ENCODE measurements at regions not wholly inside any gene's neighbourhood (a gene's known extent, or its start where the extent isn't known, plus 50 kb on each side); places are given as distances from the start of the nearest gene placed in this dataset.

DNA sequence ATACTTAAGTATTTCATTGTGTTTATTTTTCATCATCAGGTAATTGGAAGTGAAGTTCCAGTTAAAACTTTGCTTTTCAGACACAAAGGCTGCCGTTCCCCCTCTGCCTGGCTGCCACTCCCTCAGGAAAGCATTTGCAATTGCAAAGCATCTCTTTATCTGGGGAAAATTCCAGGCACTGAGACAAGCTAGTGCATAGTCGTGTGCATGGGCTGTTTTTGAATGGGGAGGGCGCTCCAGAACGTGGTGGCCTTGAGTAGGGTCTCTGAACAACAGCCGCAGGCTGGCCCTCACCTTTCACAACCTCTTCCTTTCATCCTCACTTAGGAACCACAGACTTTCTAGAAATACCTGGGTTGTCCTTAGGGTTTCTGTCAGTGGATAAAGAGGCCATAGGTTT lies 285.1 kb upstream of the ADAMTS16 start:
- DNase-seq (ENCODE audit: low read depth in 1 of 2, low spot score in 2 of 2), result no peak
- H3K27me3 ChIP-seq (replicated peaks), result no peaks in the 10 kb centered on the region
- no peaks in the 10 kb centered on the region for H3K9me3 ChIP-seq (replicated peaks)
- no peak overlapping the region for H3K27ac ChIP-seq
- H3K4me3 ChIP-seq, result no peak overlapping the region
- no peaks in the 10 kb centered on the region for H3K4me1 ChIP-seq (replicated peaks)
- no peaks in the 10 kb centered on the region for H3K36me3 ChIP-seq

DNA sequence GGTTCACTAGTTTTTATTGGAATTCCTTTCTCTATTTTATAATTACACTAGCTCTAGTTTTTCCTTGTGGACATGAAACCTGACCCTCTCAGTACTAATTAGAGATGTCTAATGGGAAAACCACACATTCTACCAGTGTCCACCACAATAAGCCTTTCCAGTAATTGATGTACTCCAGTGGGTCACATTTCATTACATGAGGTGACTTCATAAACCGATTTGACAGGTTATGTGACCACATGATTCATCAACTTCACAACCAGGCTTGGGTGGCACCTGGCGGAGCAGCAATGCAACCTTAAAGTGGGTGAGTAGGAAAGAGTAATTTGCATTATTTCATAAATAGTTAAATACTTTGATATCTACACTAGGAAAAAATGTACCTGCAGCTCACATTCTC lies 284.2 kb upstream of the ADAMTS16 start:
- Histone ChIP-seq H3K36me3 (no peaks in the 10 kb centered on the region), H3K4me1 (replicated peaks) (no peaks in the 10 kb centered on the region), H3K27ac (no peak overlapping the region), H3K27me3 (replicated peaks) (no peaks in the 10 kb centered on the region), H3K4me3 (no peak overlapping the region), H3K9me3 (replicated peaks) (no peaks in the 10 kb centered on the region)
- no peak for DNase-seq (ENCODE audit: low read depth in 1 of 2, low spot score in 2 of 2)

DNA sequence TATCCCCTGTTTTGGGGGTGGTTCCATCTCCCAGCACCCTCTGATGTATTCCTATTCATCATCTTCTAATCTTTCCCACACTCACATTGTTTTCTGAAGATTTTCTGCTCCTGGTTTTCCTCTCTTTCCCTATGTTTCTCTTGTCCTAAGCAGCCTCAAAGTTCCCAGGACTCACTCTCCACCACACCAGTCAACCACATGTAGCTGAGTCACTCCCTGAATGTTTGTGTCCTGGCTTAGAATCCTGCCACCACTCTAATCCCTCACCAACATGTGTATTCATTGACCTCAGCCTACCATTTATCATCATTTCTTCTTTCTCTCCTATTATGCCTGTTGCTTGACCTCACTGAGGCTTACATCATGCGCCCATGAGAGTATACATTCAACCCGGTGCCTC lies 282.4 kb upstream of the ADAMTS16 start:
- Histone ChIP-seq H3K4me1 (replicated peaks) (no peaks in the 10 kb centered on the region), H3K27ac (no peak overlapping the region), H3K4me3 (no peak overlapping the region), H3K9me3 (replicated peaks) (no peaks in the 10 kb centered on the region), H3K27me3 (replicated peaks) (no peaks in the 10 kb centered on the region), H3K36me3 (no peaks in the 10 kb centered on the region)
- no peak for DNase-seq (ENCODE audit: low read depth in 1 of 2, low spot score in 2 of 2)

DNA sequence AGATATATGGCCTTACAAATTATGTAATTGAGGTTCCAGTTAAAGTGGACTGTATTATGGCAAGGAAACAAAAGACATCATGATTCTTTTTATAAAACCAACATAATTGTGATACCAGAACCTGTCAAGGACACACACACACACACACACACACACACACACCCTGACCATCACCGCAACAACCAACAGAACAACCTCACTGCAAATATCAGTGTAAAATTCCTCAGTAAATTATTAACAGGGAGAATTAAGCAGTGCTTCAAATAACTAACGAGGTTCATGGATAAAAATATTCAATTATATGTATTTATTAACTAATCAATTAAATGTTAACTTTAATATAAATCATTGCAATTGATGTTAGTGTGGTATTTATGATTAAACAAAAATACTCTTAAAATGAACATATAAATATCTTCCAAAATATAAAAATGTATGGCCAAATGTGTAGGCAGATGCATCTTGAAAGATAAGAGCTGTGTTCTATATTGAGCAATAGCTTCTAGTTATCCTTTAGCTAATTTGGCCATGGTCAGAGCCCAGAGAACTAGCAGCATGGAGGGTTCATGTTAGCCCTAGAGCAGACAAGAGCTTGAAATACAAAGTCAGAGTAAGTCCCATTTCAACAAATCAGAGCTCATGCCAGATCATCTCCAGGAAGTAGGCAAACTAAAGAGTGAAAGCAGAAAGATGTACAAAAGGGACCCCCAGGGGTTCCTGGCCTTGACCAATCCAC lies 280.5 kb upstream of the ADAMTS16 start:
- Histone ChIP-seq H3K4me3 (no peak overlapping the region), H3K36me3 (no peaks in the 10 kb centered on the region), H3K4me1 (replicated peaks) (no peaks in the 10 kb centered on the region), H3K9me3 (replicated peaks) (no peaks in the 10 kb centered on the region), H3K27ac (no peak overlapping the region), H3K27me3 (replicated peaks) (no peaks in the 10 kb centered on the region)
- no peak for DNase-seq (ENCODE audit: low read depth in 1 of 2, low spot score in 2 of 2)

DNA sequence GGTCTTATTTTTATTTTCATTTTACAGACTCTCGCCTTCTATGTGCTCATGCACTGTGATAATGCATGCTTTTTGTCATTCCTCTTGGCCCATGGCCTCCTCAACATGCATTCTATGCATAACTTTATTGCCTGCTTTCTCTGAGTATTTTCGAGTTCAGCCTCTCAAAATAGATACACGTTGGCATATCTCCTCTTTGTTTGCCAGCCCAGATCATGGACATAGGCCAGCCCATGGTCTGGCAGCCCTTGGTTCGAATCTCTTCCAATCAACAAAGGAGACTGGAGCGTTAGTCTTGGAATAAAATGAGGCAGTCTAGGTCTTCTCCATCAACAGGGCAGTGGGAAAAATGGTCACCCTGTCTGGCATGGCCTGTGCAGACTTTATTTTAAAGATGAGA lies 279.5 kb upstream of the ADAMTS16 start:
- Histone ChIP-seq H3K9me3 (replicated peaks) (no peaks in the 10 kb centered on the region), H3K4me3 (no peak overlapping the region), H3K36me3 (no peaks in the 10 kb centered on the region), H3K4me1 (replicated peaks) (no peaks in the 10 kb centered on the region), H3K27ac (no peak overlapping the region), H3K27me3 (replicated peaks) (no peaks in the 10 kb centered on the region)
- DNase-seq (ENCODE audit: low read depth in 1 of 2, low spot score in 2 of 2), result no peak

DNA sequence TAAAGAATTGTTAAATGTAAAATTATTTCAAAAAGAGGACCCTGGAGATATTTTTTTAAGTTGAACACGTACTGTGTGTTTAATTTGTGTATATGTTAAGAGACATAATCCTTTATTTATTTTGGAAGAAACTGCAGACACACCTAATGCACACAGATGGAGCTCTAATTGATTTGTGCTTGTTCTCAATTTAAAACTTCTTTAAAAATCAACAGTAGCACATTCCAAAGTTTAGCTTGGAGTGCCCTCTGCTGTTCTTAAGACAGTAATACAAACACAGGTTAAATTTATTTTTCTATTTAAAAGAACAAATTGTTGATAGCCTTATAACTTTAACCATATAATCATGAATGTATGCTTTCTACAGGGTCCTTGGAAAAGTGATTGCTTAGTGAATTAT lies 277.6 kb upstream of the ADAMTS16 start:
- H3K27me3 ChIP-seq (replicated peaks), result no peaks in the 10 kb centered on the region
- no peak overlapping the region for H3K4me3 ChIP-seq
- no peaks in the 10 kb centered on the region for H3K36me3 ChIP-seq
- H3K27ac ChIP-seq, result no peak overlapping the region
- no peaks in the 10 kb centered on the region for H3K4me1 ChIP-seq (replicated peaks)
- DNase-seq (ENCODE audit: low read depth in 1 of 2, low spot score in 2 of 2), result peak in 1 of 2 experiments; percentile 26
- no peaks in the 10 kb centered on the region for H3K9me3 ChIP-seq (replicated peaks)

DNA sequence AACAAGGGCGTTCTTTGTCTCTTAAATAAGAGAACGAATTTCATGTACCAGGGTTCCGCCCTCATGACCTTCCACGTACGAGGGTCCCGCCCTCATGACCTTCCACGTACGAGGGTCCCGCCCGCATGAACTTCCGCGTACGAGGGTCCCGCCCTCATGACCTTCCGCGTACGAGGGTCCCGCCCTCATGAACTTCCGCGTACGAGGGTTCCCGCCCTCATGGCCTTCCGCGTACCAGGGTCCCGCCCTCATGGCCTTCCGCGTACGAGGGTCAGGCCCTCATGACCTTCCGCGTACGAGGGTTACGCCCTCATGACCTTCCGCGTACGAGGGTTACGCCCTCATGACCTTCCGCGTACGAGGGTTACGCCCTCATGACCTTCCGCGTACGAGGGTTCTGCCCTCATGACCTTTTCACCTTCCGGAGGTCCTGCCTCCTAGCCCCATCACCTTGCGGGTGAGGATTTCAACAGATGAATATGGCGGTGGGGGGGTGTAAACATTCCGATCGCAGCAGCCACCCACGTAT lies 273.9 kb upstream of the ADAMTS16 start:
- H3K36me3 ChIP-seq, result no peaks in the 10 kb centered on the region
- H3K27me3 ChIP-seq (replicated peaks), result no peaks in the 10 kb centered on the region
- peak in 1 of 2 experiments; percentile 25 for DNase-seq (ENCODE audit: low read depth in 1 of 2, low spot score in 2 of 2)
- no peak overlapping the region for H3K4me3 ChIP-seq
- no peaks in the 10 kb centered on the region for H3K4me1 ChIP-seq (replicated peaks)
- H3K9me3 ChIP-seq (replicated peaks), result no peaks in the 10 kb centered on the region
- H3K27ac ChIP-seq, result no peak overlapping the region

DNA sequence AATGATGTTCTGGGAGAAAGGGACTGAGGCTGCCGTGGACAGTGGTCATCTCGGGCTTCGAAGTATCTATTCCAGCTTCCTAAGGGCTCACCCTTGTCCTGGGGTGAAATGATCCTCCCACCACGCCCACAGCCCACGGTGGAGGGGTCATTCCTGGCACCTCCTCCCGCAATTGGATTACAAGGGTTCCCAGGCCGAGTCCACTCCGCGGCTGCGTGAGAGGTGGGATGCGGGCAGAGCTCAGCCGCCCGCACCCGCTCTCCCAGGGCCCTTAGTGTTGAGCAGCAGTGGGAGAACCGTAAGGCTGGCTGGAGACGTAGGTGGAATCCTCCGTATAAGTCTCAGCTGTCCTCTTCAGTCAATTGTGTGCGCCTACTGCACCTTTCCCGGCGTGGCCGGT lies 273.3 kb upstream of the ADAMTS16 start:
- Histone ChIP-seq H3K36me3 (no peaks in the 10 kb centered on the region), H3K9me3 (replicated peaks) (no peaks in the 10 kb centered on the region), H3K27ac (no peak overlapping the region), H3K4me3 (no peak overlapping the region), H3K4me1 (replicated peaks) (no peaks in the 10 kb centered on the region), H3K27me3 (replicated peaks) (no peaks in the 10 kb centered on the region)
- DNase-seq (ENCODE audit: low read depth in 1 of 2, low spot score in 2 of 2), result no peak

DNA sequence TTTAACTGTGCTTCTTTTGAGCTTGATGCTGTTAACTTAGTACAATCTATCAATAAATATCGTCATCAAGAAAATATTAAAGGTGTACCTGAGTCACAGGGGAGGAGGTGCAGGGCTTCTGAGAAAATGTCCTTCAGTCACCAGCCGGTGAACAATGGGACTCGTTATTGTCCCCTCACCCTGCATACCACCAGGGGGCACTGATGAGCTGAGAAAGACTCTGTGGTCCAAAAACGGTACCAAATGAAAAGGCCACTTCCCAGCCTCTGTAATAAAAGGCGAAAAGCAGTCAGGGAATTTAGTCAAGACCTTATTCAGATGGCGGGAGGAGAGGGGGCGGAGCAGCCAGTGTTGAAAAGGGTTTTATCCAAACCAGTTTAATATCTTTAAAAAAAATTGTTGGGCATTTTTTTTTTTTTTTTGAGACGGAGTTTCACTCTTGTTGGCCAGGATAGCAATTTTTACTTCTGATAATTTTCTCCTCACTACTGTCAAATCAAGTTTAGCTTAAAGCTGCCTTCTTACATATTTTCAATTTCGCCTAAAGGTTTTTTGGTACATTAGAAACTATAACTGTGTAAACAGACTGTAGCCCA lies 271.9 kb upstream of the ADAMTS16 start:
- Histone ChIP-seq H3K27ac (no peak overlapping the region), H3K27me3 (replicated peaks) (peaks cover 3% of the 10 kb centered on the region), H3K9me3 (replicated peaks) (no peaks in the 10 kb centered on the region), H3K4me3 (no peak overlapping the region), H3K4me1 (replicated peaks) (no peaks in the 10 kb centered on the region), H3K36me3 (no peaks in the 10 kb centered on the region)
- DNase-seq (ENCODE audit: low read depth in 1 of 2, low spot score in 2 of 2), result peak; percentile 39 to 76

DNA sequence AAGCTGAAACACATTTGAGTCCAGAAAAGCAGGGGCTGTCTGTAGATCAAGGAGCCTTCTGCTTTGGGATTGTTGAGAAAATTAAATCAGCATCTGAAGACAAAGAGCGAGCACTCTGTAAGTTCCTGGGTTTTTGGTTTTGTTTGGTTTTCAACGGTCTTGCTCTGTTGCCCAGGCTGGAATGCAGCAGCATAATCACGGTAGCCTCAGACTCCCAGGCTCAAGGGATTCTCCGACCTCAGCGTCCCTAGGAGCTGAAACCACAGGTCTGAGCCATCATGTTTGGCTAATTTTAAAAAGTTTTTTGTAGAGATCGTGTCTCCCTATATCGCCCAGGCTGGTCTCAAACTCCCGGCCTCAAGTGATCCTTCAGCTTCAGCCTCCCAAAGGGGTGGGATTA lies 266.5 kb upstream of the ADAMTS16 start:
- Histone ChIP-seq H3K27ac (no peak overlapping the region), H3K36me3 (no peaks in the 10 kb centered on the region), H3K9me3 (replicated peaks) (no peaks in the 10 kb centered on the region), H3K4me3 (no peak overlapping the region), H3K27me3 (replicated peaks) (peaks cover 15% of the 10 kb centered on the region), H3K4me1 (replicated peaks) (no peaks in the 10 kb centered on the region)
- DNase-seq (ENCODE audit: low read depth in 1 of 2, low spot score in 2 of 2), result no peak

DNA sequence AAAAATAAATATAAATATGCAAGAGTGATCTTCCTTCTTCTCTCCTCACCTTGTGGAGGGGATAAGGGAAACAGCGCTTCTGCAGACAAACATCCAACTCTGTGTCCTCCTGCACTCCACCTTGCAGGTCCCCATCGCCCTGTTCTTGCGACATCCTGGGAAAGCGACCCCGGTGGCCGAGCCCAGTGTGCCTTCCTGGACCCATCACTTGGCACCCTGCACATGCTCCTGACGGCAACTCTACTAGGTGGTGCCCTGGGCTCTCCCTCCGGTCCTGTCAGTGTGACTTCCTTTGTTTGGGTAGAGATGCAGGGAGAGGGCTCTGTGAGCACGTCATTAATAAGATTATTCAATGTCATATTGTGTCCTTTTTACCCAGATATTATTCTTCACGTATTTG lies 266.0 kb upstream of the ADAMTS16 start:
- H3K4me3 ChIP-seq, result no peak overlapping the region

DNA sequence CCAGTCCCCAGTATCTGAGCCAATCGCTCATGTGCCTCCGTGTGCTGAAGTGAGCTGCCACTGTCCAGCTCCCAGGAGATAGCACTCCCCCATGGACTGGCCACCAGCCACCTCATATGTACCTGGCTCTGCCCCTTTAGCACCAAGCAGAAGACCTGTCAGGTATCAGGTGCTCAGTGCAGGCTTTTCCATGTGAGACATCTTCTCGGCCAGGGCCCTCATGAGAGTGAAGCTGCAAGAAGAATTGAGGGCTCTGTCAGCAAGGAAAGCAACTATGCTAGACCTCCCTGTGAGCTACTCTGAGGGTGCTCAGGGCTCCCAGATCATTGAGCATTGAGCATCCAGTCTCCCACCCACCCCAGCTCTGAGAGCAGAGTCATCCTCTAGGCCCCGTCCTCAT lies 264.2 kb upstream of the ADAMTS16 start:
- H3K36me3 ChIP-seq, result no peaks in the 10 kb centered on the region
- peaks cover 15% of the 10 kb centered on the region for H3K27me3 ChIP-seq (replicated peaks)
- DNase-seq (ENCODE audit: low read depth in 1 of 2, low spot score in 2 of 2), result no peak
- H3K9me3 ChIP-seq (replicated peaks), result no peaks in the 10 kb centered on the region
- no peak overlapping the region for H3K27ac ChIP-seq
- H3K4me1 ChIP-seq (replicated peaks), result no peaks in the 10 kb centered on the region
- no peak overlapping the region for H3K4me3 ChIP-seq

More for the DNA sequence above, 266.0 kb upstream of the ADAMTS16 start:
- no peak for DNase-seq (ENCODE audit: low read depth in 1 of 2, low spot score in 2 of 2)
- no peaks in the 10 kb centered on the region for H3K36me3 ChIP-seq
- peaks cover 15% of the 10 kb centered on the region for H3K27me3 ChIP-seq (replicated peaks)
- H3K27ac ChIP-seq, result no peak overlapping the region
- no peaks in the 10 kb centered on the region for H3K9me3 ChIP-seq (replicated peaks)
- H3K4me1 ChIP-seq (replicated peaks), result no peaks in the 10 kb centered on the region

DNA sequence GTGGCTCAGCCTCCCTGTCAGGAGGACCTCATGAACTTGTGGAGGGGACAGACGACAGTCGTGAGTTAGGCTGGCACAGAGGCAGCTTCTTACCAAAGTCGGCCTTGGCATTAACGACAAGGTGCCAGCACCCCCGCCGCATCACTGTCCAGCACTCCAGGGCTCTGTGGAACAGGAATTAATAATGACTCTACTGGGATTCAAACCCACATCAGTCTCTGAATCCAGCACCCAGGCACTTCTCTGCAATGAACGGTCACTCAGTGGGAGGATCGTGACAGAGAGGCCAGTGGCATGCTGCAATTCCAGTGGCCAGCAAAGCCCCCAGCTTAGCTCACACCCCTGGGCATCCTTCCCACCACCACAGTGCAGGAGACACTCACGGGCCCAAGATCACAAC lies 263.3 kb upstream of the ADAMTS16 start:
- Histone ChIP-seq H3K4me1 (replicated peaks) (no peaks in the 10 kb centered on the region), H3K9me3 (replicated peaks) (no peaks in the 10 kb centered on the region), H3K27me3 (replicated peaks) (peaks cover 15% of the 10 kb centered on the region), H3K36me3 (no peaks in the 10 kb centered on the region), H3K4me3 (no peak overlapping the region), H3K27ac (no peak overlapping the region)
- DNase-seq (ENCODE audit: low read depth in 1 of 2, low spot score in 2 of 2), result no peak

DNA sequence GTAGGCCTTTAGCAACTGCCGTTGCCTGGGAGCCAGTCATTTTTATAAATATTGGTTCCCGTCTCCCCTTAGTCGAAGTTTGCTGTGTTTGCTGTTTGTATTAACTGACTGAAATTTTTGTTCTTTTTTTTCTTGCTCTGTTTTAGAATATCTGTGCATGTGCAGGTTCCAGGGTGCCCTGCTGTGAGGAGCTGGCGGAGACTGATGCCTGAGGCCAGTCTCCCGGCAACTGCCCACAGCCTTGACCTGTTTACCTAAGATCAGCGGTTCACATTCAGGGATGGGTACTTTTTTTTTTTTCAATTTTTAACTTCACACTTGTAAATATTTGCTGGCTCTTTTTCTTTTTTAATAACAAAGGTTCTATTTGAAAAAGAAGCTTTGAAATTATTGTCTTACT lies 262.6 kb upstream of the ADAMTS16 start:
- Histone ChIP-seq H3K36me3 (no peaks in the 10 kb centered on the region), H3K27ac (no peak overlapping the region), H3K4me1 (replicated peaks) (no peaks in the 10 kb centered on the region), H3K9me3 (replicated peaks) (no peaks in the 10 kb centered on the region), H3K27me3 (replicated peaks) (peaks cover 15% of the 10 kb centered on the region), H3K4me3 (no peak overlapping the region)
- no peak for DNase-seq (ENCODE audit: low read depth in 1 of 2, low spot score in 2 of 2)
